ENCODE measurements at regions not wholly inside any gene's neighbourhood (a gene's known extent, or its start where the extent isn't known, plus 50 kb on each side); places are given as distances from the start of the nearest gene placed in this dataset.

- no peak for DNase-seq (ENCODE audit: low spot score)
- FAIRE-seq = peak; percentile 32
These were observed 423.0 kb downstream of the TCERG1L start for GRCh38 chr10:130888493-130888892.

- FAIRE-seq (no peak), DNase-seq (ENCODE audit: low spot score) (no peak)
These were observed 422.3 kb downstream of the TCERG1L start for GRCh38 chr10:130889240-130889639.

GRCh38 chr10:130889780-130890179 is 421.7 kb downstream of the TCERG1L start:
- FAIRE-seq = no peak
- DNase-seq (ENCODE audit: low spot score) = no peak

GRCh38 chr10:130891066-130891465 is 420.5 kb downstream of the TCERG1L start:
- no peak for FAIRE-seq
- no peak for DNase-seq (ENCODE audit: low spot score)

- DNase-seq (ENCODE audit: low spot score) = no peak
- FAIRE-seq = no peak
These were observed 417.1 kb downstream of the TCERG1L start for GRCh38 chr10:130894471-130894870.

- FAIRE-seq = no peak
- no peak for DNase-seq (ENCODE audit: low spot score)
These were observed 416.4 kb downstream of the TCERG1L start for GRCh38 chr10:130895161-130895560.

GRCh38 chr10:130897815-130898214 is 413.7 kb downstream of the TCERG1L start:
- FAIRE-seq = no peak

GRCh38 chr10:130898381-130898780 is 413.1 kb downstream of the TCERG1L start:
- DNase-seq (ENCODE audit: low spot score) (no peak), FAIRE-seq (no peak)

More at GRCh38 chr10:130897815-130898214, 413.7 kb downstream of the TCERG1L start:
- DNase-seq (ENCODE audit: low spot score) = no peak

- DNase-seq (ENCODE audit: low spot score) (no peak), FAIRE-seq (no peak)
These were observed 411.7 kb downstream of the TCERG1L start for GRCh38 chr10:130899856-130900255.

- DNase-seq (ENCODE audit: low spot score) (no peak), FAIRE-seq (no peak)
These were observed 410.9 kb downstream of the TCERG1L start for GRCh38 chr10:130900441-130901160.

- no peak for DNase-seq (ENCODE audit: low spot score)
- FAIRE-seq = no peak
These were observed 410.0 kb downstream of the TCERG1L start for GRCh38 chr10:130901311-130902165.

- no peak for FAIRE-seq
- no peak for DNase-seq (ENCODE audit: low spot score)
These were observed 409.1 kb downstream of the TCERG1L start for GRCh38 chr10:130902471-130902870.

- DNase-seq (ENCODE audit: low spot score) (no peak), FAIRE-seq (no peak)
These were observed 408.6 kb downstream of the TCERG1L start for GRCh38 chr10:130902929-130903328.

GRCh38 chr10:130904676-130905075 is 406.8 kb downstream of the TCERG1L start:
- no peak for DNase-seq (ENCODE audit: low spot score)
- no peak for FAIRE-seq

GRCh38 chr10:130905386-130905785 is 406.1 kb downstream of the TCERG1L start:
- DNase-seq (ENCODE audit: low spot score) (no peak), FAIRE-seq (no peak)

GRCh38 chr10:130905921-130906320 is 405.6 kb downstream of the TCERG1L start:
- DNase-seq (ENCODE audit: low spot score) = no peak
- FAIRE-seq = no peak

- DNase-seq (ENCODE audit: low spot score) = no peak
- no peak for FAIRE-seq
These were observed 400.7 kb downstream of the TCERG1L start for GRCh38 chr10:130910848-130911247.

- FAIRE-seq = no peak
- no peak for DNase-seq (ENCODE audit: low spot score)
These were observed 397.7 kb downstream of the TCERG1L start for GRCh38 chr10:130913844-130914243.

- DNase-seq (ENCODE audit: low spot score) = no peak
- FAIRE-seq = no peak
These were observed 397.2 kb downstream of the TCERG1L start for GRCh38 chr10:130914367-130914766.

- FAIRE-seq = no peak
- DNase-seq (ENCODE audit: low spot score) = no peak
These were observed 396.5 kb downstream of the TCERG1L start for GRCh38 chr10:130915065-130915464.

GRCh38 chr10:130921461-130921860 is 390.1 kb downstream of the TCERG1L start:
- FAIRE-seq = no peak
- DNase-seq (ENCODE audit: low spot score) = no peak

GRCh38 chr10:130921911-130922440 is 389.5 kb downstream of the TCERG1L start:
- no peak for DNase-seq (ENCODE audit: low spot score)
- FAIRE-seq = no peak
